ENCODE measurements at regions not wholly inside any gene's neighbourhood (a gene's known extent, or its start where the extent isn't known, plus 50 kb on each side); places are given as distances from the start of the nearest gene placed in this dataset.
"Not testable (repeated sequence)": the region's sequence is repeated elsewhere in the genome, so short reads cannot be mapped to it uniquely, and the experiment has no call there.

GRCh38 chr1:94289244-94289643, 51.9 kb upstream of the ARHGAP29 start:
- not testable (repeated sequence) for TF ChIP-seq CTCF, POLR2AphosphoS5, POLR2A, EP300 (IDR thresholded peaks at IDR 0.05)

Data from stomach (tissue), 4 donors.